ENCODE measurements at regions not wholly inside any gene's neighbourhood (a gene's known extent, or its start where the extent isn't known, plus 50 kb on each side); places are given as distances from the start of the nearest gene placed in this dataset.

GRCh38 chr7:97457054-97457453, 274.8 kb upstream of the TAC1 start:
- no peak overlapping the region for H3T11ph ChIP-seq (ENCODE audit: low read length)
- no peak overlapping the region for H3K23ac ChIP-seq (ENCODE audit: insufficient read length, low read depth, low read length)
- H3K4me1 Mint-ChIP-seq = peaks cover 2 to 4% of the 10 kb centered on the region in 2 experiments; a peak in 2 of 4 replicates
- H2BK5ac ChIP-seq (ENCODE audit: insufficient read length, low read length) = no peak overlapping the region
- H3K36me3 Mint-ChIP-seq (ENCODE audit: insufficient read depth in 1 of 3, low read depth in 3 of 3) = peaks cover 0 to 2% (median 0%) of the 10 kb centered on the region in 3 experiments; a peak in 2 of 7 replicates
- no peak overlapping the region for H4K91ac ChIP-seq (ENCODE audit: insufficient read length, low read depth, low read length)
- H3K9ac ChIP-seq (ENCODE audit: extremely low read depth, insufficient read length, low read length) = no peak overlapping the region
- no peaks in the 10 kb centered on the region for H3K79me1 ChIP-seq (ENCODE audit: insufficient read depth, low read depth, low read length, poor library complexity, severe bottlenecking)
- no peak overlapping the region for H2BK15ac ChIP-seq (ENCODE audit: low read depth, low read length)
- H3K23me2 ChIP-seq (ENCODE audit: insufficient read length, low read depth, low read length, poor library complexity, severe bottlenecking) = no peaks in the 10 kb centered on the region
- H3K4me2 ChIP-seq (ENCODE audit: insufficient read depth, insufficient read length, low read length) = no peak overlapping the region
- no peak overlapping the region for H3K27ac ChIP-seq (ENCODE audit: insufficient read length, low read depth, low read length)
- no peaks in the 10 kb centered on the region for H3K27me3 ChIP-seq (ENCODE audit: insufficient read depth, low read length)
- no CpG with 5 or more reads among the region's 3 CpGs for WGBS (ENCODE audit: extremely low coverage, insufficient read length, low lambda C conversion rate)
- H3K9me3 ChIP-seq (ENCODE audit: control insufficient read depth, low read depth, low read length) = no peaks in the 10 kb centered on the region
- no peaks in the 10 kb centered on the region for H3K27me3 Mint-ChIP-seq (ENCODE audit: low read depth)
- no peak overlapping the region for H3K14ac ChIP-seq (ENCODE audit: insufficient read depth, low read length)
- no peak overlapping the region for H2BK120ac ChIP-seq (ENCODE audit: low read depth, low read length, poor library complexity, severe bottlenecking)
- no peak for TF ChIP-seq CTCF (conservative IDR thresholded peaks at IDR 0.05)
- H3K27ac Mint-ChIP-seq = no peak overlapping the region
- no peak overlapping the region for H2AK5ac ChIP-seq (ENCODE audit: insufficient read length, low read length)
- H2BK20ac ChIP-seq (ENCODE audit: low read depth, low read length, poor library complexity, severe bottlenecking) = no peak overlapping the region
- H3K56ac ChIP-seq (ENCODE audit: insufficient read length, low read depth, low read length) = no peak overlapping the region
- H3K9me3 Mint-ChIP-seq = peaks cover 11% of the 10 kb centered on the region in 2 experiments; a peak in 4 of 5 replicates
- H3K18ac ChIP-seq (ENCODE audit: insufficient read length, low read depth, low read length) = no peak overlapping the region
- no peak overlapping the region for H3K4me3 Mint-ChIP-seq
- no peak overlapping the region for H2AFZ ChIP-seq (ENCODE audit: low read length)
- no peak overlapping the region for H4K8ac ChIP-seq (replicated peaks; ENCODE audit: insufficient read length, low read depth, low read length)
- no peak overlapping the region for H2BK12ac ChIP-seq (ENCODE audit: insufficient read length, low read depth, low read length)
- H4K5ac ChIP-seq (ENCODE audit: insufficient read length, low read depth, low read length) = no peak overlapping the region
- H3K4ac ChIP-seq (ENCODE audit: low read depth, low read length) = no peak overlapping the region
- no peaks in the 10 kb centered on the region for H3K4me1 ChIP-seq (ENCODE audit: insufficient read depth, low read length)
- H4K20me1 ChIP-seq (ENCODE audit: control insufficient read depth, insufficient read depth, insufficient read length) = no peaks in the 10 kb centered on the region
- no peak for DNase-seq
- no peaks in the 10 kb centered on the region for H3K79me2 ChIP-seq (ENCODE audit: insufficient read depth, low read length)
